ENCODE measurements at regions not wholly inside any gene's neighbourhood (a gene's known extent, or its start where the extent isn't known, plus 50 kb on each side); places are given as distances from the start of the nearest gene placed in this dataset.
"Not testable (repeated sequence)": the region's sequence is repeated elsewhere in the genome, so short reads cannot be mapped to it uniquely, and the experiment has no call there.

DNA sequence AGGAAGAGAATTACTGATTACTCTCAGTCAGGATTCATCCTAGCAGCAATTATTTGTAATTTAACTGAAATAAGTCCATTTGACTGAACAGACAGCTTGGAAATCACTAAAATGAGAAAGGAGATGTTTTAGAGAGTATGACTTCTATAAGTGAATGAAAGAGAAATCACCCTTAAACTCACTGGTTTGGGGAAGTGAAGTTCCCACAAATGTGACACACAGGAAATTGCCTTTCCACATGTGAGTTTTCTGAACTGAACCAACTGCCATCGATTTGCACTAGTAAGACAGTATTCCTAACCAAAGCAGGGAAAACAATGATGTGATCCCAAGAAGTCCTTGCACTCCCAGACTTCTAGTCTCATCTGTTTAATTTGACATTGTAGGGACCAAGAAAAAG, 110.5 kb downstream of the FAM72C start:
- H3K27ac ChIP-seq (ENCODE audit: control insufficient read depth, insufficient read depth, low read length); H3K9me3 ChIP-seq (ENCODE audit: control insufficient read depth, low read depth, low read length); H3K27me3 ChIP-seq (ENCODE audit: control insufficient read depth, extremely low read depth, insufficient read depth, low read length); H3K4me1 ChIP-seq (ENCODE audit: control insufficient read depth, extremely low read depth, insufficient read depth, low read length); H4K20me1 ChIP-seq (ENCODE audit: control insufficient read depth, extremely low read depth, insufficient read depth, low read length); H2AFZ ChIP-seq (ENCODE audit: control insufficient read depth, low read length); H3K4me3 ChIP-seq (ENCODE audit: control insufficient read depth in 2 of 3, extremely low read depth in 1 of 3, insufficient read depth in 2 of 3, low read depth in 1 of 3, low read length in 3 of 3); dilution Hi-C loops (cut with MboI; ENCODE audit: extremely low pct_ligation_motif_present, low sequenced_read_pairs); H3K4me2 ChIP-seq (ENCODE audit: control insufficient read depth, extremely low read depth, insufficient read depth, low read depth, low read length); H3K36me3 ChIP-seq (ENCODE audit: control insufficient read depth in 2 of 2, extremely low read depth in 1 of 2, insufficient read depth in 2 of 2, low read length in 2 of 2); DNase-seq (ENCODE audit: low read depth, low spot score); H3K9ac ChIP-seq (ENCODE audit: control insufficient read depth, extremely low read depth, insufficient read depth, low read length); FAIRE-seq; H3K79me2 ChIP-seq (ENCODE audit: control insufficient read depth, insufficient read depth, low read length); H3K9me1 ChIP-seq (ENCODE audit: control insufficient read depth, extremely low read depth, insufficient read depth, low read length): not testable (repeated sequence)

- H3K9ac ChIP-seq (ENCODE audit: control insufficient read depth, extremely low read depth, insufficient read depth, low read length); H3K27me3 ChIP-seq (ENCODE audit: control insufficient read depth, extremely low read depth, insufficient read depth, low read length); DNase-seq (ENCODE audit: low read depth, low spot score); H3K9me1 ChIP-seq (ENCODE audit: control insufficient read depth, extremely low read depth, insufficient read depth, low read length); H3K36me3 ChIP-seq (ENCODE audit: control insufficient read depth in 2 of 2, extremely low read depth in 1 of 2, insufficient read depth in 2 of 2, low read length in 2 of 2); H4K20me1 ChIP-seq (ENCODE audit: control insufficient read depth, extremely low read depth, insufficient read depth, low read length); H3K79me2 ChIP-seq (ENCODE audit: control insufficient read depth, insufficient read depth, low read length); H3K9me3 ChIP-seq (ENCODE audit: control insufficient read depth, low read depth, low read length); H3K4me1 ChIP-seq (ENCODE audit: control insufficient read depth, extremely low read depth, insufficient read depth, low read length); H3K4me2 ChIP-seq (ENCODE audit: control insufficient read depth, extremely low read depth, insufficient read depth, low read depth, low read length); dilution Hi-C loops (cut with MboI; ENCODE audit: extremely low pct_ligation_motif_present, low sequenced_read_pairs); FAIRE-seq; H2AFZ ChIP-seq (ENCODE audit: control insufficient read depth, low read length); H3K27ac ChIP-seq (ENCODE audit: control insufficient read depth, insufficient read depth, low read length); H3K4me3 ChIP-seq (ENCODE audit: control insufficient read depth in 2 of 3, extremely low read depth in 1 of 3, insufficient read depth in 2 of 3, low read depth in 1 of 3, low read length in 3 of 3): not testable (repeated sequence)
Measured at GRCh38 chr1:143855867-143856266, 115.9 kb downstream of the FAM72C start.

- H3K27ac ChIP-seq (ENCODE audit: control insufficient read depth, insufficient read depth, low read length); H3K27me3 ChIP-seq (ENCODE audit: control insufficient read depth, extremely low read depth, insufficient read depth, low read length); H3K9ac ChIP-seq (ENCODE audit: control insufficient read depth, extremely low read depth, insufficient read depth, low read length); H3K9me1 ChIP-seq (ENCODE audit: control insufficient read depth, extremely low read depth, insufficient read depth, low read length); H3K79me2 ChIP-seq (ENCODE audit: control insufficient read depth, insufficient read depth, low read length); H4K20me1 ChIP-seq (ENCODE audit: control insufficient read depth, extremely low read depth, insufficient read depth, low read length); H3K9me3 ChIP-seq (ENCODE audit: control insufficient read depth, low read depth, low read length); H2AFZ ChIP-seq (ENCODE audit: control insufficient read depth, low read length); DNase-seq (ENCODE audit: low read depth, low spot score); H3K4me1 ChIP-seq (ENCODE audit: control insufficient read depth, extremely low read depth, insufficient read depth, low read length); H3K4me3 ChIP-seq (ENCODE audit: control insufficient read depth in 2 of 3, extremely low read depth in 1 of 3, insufficient read depth in 2 of 3, low read depth in 1 of 3, low read length in 3 of 3); H3K4me2 ChIP-seq (ENCODE audit: control insufficient read depth, extremely low read depth, insufficient read depth, low read depth, low read length); H3K36me3 ChIP-seq (ENCODE audit: control insufficient read depth in 2 of 2, extremely low read depth in 1 of 2, insufficient read depth in 2 of 2, low read length in 2 of 2); dilution Hi-C loops (cut with MboI; ENCODE audit: extremely low pct_ligation_motif_present, low sequenced_read_pairs); FAIRE-seq: not testable (repeated sequence)
Measured at GRCh38 chr1:143854069-143854468, 117.7 kb downstream of the FAM72C start.

- H3K9me3 ChIP-seq (ENCODE audit: control insufficient read depth, low read depth, low read length); H3K36me3 ChIP-seq (ENCODE audit: control insufficient read depth in 2 of 2, extremely low read depth in 1 of 2, insufficient read depth in 2 of 2, low read length in 2 of 2); H3K9ac ChIP-seq (ENCODE audit: control insufficient read depth, extremely low read depth, insufficient read depth, low read length); H3K9me1 ChIP-seq (ENCODE audit: control insufficient read depth, extremely low read depth, insufficient read depth, low read length); DNase-seq (ENCODE audit: low read depth, low spot score); H3K4me2 ChIP-seq (ENCODE audit: control insufficient read depth, extremely low read depth, insufficient read depth, low read depth, low read length); H3K27me3 ChIP-seq (ENCODE audit: control insufficient read depth, extremely low read depth, insufficient read depth, low read length); H3K79me2 ChIP-seq (ENCODE audit: control insufficient read depth, insufficient read depth, low read length); dilution Hi-C loops (cut with MboI; ENCODE audit: extremely low pct_ligation_motif_present, low sequenced_read_pairs); H2AFZ ChIP-seq (ENCODE audit: control insufficient read depth, low read length); H3K27ac ChIP-seq (ENCODE audit: control insufficient read depth, insufficient read depth, low read length); H3K4me3 ChIP-seq (ENCODE audit: control insufficient read depth in 2 of 3, extremely low read depth in 1 of 3, insufficient read depth in 2 of 3, low read depth in 1 of 3, low read length in 3 of 3); H4K20me1 ChIP-seq (ENCODE audit: control insufficient read depth, extremely low read depth, insufficient read depth, low read length); FAIRE-seq; H3K4me1 ChIP-seq (ENCODE audit: control insufficient read depth, extremely low read depth, insufficient read depth, low read length): not testable (repeated sequence)
Measured at GRCh38 chr1:143850637-143851036, 121.1 kb downstream of the FAM72C start.

GRCh38 chr1:143848859-143849258, 122.9 kb downstream of the FAM72C start:
- H3K9me3 ChIP-seq (ENCODE audit: control insufficient read depth, low read depth, low read length); dilution Hi-C loops (cut with MboI; ENCODE audit: extremely low pct_ligation_motif_present, low sequenced_read_pairs); H4K20me1 ChIP-seq (ENCODE audit: control insufficient read depth, extremely low read depth, insufficient read depth, low read length); DNase-seq (ENCODE audit: low read depth, low spot score); H3K9ac ChIP-seq (ENCODE audit: control insufficient read depth, extremely low read depth, insufficient read depth, low read length); FAIRE-seq; H2AFZ ChIP-seq (ENCODE audit: control insufficient read depth, low read length); H3K4me1 ChIP-seq (ENCODE audit: control insufficient read depth, extremely low read depth, insufficient read depth, low read length); H3K27ac ChIP-seq (ENCODE audit: control insufficient read depth, insufficient read depth, low read length); H3K27me3 ChIP-seq (ENCODE audit: control insufficient read depth, extremely low read depth, insufficient read depth, low read length); H3K4me2 ChIP-seq (ENCODE audit: control insufficient read depth, extremely low read depth, insufficient read depth, low read depth, low read length); H3K79me2 ChIP-seq (ENCODE audit: control insufficient read depth, insufficient read depth, low read length); H3K36me3 ChIP-seq (ENCODE audit: control insufficient read depth in 2 of 2, extremely low read depth in 1 of 2, insufficient read depth in 2 of 2, low read length in 2 of 2); H3K4me3 ChIP-seq (ENCODE audit: control insufficient read depth in 2 of 3, extremely low read depth in 1 of 3, insufficient read depth in 2 of 3, low read depth in 1 of 3, low read length in 3 of 3); H3K9me1 ChIP-seq (ENCODE audit: control insufficient read depth, extremely low read depth, insufficient read depth, low read length): not testable (repeated sequence)

Measured in keratinocyte (primary cell).